ENCODE measurements at regions not wholly inside any gene's neighbourhood (a gene's known extent, or its start where the extent isn't known, plus 50 kb on each side); places are given as distances from the start of the nearest gene placed in this dataset.
A peak's percentile ranks its signal among the peaks of the same experiment; 100 is the strongest.

DNA sequence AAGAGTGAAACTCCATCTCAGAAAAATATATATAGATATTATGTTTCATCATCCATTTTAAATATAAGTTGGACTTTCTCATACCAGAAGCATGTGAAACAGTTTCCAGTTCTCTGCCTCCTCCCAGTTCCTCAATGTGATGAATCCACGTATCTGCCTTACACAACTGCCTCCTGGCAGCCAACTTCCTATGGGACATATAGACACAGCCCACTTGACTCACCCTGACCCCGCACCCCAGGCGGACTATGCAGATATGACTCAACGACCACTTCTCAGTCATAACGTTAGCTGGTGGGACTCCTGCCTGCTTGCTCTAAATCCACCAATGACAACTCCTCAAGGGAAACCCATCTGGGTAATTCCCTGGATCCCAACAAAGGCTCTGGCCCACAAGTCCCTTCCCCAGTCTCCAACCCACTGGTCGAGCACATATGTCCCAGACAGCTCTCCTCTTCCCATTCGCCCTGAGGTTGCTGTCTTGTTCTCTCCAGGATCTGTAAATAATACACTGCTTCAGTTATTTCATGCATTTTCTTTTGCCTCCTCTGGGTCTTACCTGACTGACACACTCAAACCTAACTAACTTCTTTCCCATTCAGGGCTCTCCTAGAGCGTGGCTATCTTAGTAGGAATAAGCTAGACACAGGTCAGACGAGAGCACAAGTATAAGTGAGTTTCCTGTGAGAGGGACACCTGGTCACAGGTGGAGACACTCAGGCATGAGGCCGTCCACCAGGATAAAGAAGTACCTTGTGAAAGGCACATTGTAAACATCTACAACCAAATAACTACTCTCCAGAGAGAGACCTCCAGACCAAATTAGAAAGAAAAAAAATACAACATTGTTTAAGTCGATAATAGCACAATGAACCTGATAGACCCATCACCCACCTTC, 548.5 kb downstream of the CD83 start:
- no peaks in the 10 kb centered on the region for H3K9me3 ChIP-seq
- TF ChIP-seq POLR2AphosphoS5 (IDR thresholded peaks at IDR 0.05) (peak in 1 of 4 donors; percentile 18), EP300 (IDR thresholded peaks at IDR 0.05) (no peak)
- H3K27ac ChIP-seq = no peak overlapping the region
- intact Hi-C loops (cut with DNase I) = no loop called here
- no peak overlapping the region for H3K4me3 ChIP-seq
- no peaks in the 10 kb centered on the region for H3K36me3 ChIP-seq
- H3K27me3 ChIP-seq = no peaks in the 10 kb centered on the region
- peaks cover 0 to 4% (median under 1%) of the 10 kb centered on the region in 4 donors for H3K4me1 ChIP-seq
- DNase-seq = no peak
- WGBS, 2 donors = 80 to 88% methylated on average over 11 of the region's 11 CpGs

- no peaks in the 10 kb centered on the region for H3K9me3 ChIP-seq
- no peak for TF ChIP-seq POLR2AphosphoS5 (IDR thresholded peaks at IDR 0.05)
- TF ChIP-seq, protein P1, sequence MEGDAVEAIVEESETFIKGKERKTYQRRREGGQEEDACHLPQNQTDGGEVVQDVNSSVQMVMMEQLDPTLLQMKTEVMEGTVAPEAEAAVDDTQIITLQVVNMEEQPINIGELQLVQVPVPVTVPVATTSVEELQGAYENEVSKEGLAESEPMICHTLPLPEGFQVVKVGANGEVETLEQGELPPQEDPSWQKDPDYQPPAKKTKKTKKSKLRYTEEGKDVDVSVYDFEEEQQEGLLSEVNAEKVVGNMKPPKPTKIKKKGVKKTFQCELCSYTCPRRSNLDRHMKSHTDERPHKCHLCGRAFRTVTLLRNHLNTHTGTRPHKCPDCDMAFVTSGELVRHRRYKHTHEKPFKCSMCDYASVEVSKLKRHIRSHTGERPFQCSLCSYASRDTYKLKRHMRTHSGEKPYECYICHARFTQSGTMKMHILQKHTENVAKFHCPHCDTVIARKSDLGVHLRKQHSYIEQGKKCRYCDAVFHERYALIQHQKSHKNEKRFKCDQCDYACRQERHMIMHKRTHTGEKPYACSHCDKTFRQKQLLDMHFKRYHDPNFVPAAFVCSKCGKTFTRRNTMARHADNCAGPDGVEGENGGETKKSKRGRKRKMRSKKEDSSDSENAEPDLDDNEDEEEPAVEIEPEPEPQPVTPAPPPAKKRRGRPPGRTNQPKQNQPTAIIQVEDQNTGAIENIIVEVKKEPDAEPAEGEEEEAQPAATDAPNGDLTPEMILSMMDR (IDR thresholded peaks at IDR 0.05) = no peak
- TF ChIP-seq EP300 (IDR thresholded peaks at IDR 0.05) = no peak
- TF ChIP-seq POLR2A (IDR thresholded peaks at IDR 0.05) = no peak
- no peaks in the 10 kb centered on the region for H3K36me3 ChIP-seq
- no peak overlapping the region for H3K27ac ChIP-seq
- no peak for DNase-seq
- no peaks in the 10 kb centered on the region for H3K27me3 ChIP-seq
- H3K4me1 ChIP-seq = peaks cover 0 to 5% (median 0%) of the 10 kb centered on the region in 4 donors
- intact Hi-C loops (cut with DNase I) = no loop called here
- WGBS, 2 donors = 91 to 95% methylated on average over 7 of the region's 7 CpGs
- no peak overlapping the region for H3K4me3 ChIP-seq
Measured at GRCh38 chr6:14670806-14671205, 553.2 kb downstream of the CD83 start.

GRCh38 chr6:14671261-14671681, 553.7 kb downstream of the CD83 start:
- 11 to 42% methylated on average over 1 of the region's 1 CpG for WGBS, 2 donors
- Histone ChIP-seq H3K9me3 (no peaks in the 10 kb centered on the region), H3K4me1 (peaks cover 0 to 5% (median 0%) of the 10 kb centered on the region in 4 donors), H3K36me3 (no peaks in the 10 kb centered on the region), H3K27me3 (no peaks in the 10 kb centered on the region), H3K27ac (no peak overlapping the region), H3K4me3 (no peak overlapping the region)
- intact Hi-C loops (cut with DNase I) = no loop called here
- peak; percentile 70 for DNase-seq
- TF ChIP-seq, protein P1 (IDR thresholded peaks at IDR 0.05) = no peak
- TF ChIP-seq POLR2AphosphoS5 (IDR thresholded peaks at IDR 0.05) = no peak
- TF ChIP-seq EP300 (IDR thresholded peaks at IDR 0.05) = no peak
- no peak for TF ChIP-seq POLR2A (IDR thresholded peaks at IDR 0.05)

DNA sequence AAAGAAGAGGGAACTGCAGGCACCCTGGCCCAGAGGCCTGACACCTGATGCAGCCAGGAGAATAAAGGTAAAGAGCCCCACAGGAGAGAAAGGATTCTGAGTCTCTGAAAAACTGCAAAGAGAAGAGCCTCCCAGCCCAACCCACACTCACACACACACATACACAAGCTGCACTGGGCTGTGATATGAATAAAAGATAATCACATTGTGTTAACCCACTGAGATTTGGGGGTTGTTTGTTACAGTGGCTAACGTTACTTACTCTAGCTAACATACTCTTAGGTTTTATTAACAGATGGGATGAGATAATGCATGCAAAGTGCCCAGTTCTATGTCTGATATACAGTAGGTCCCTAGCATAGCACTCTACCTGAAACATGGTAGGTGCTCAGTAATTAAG, 554.4 kb downstream of the CD83 start:
- no peaks in the 10 kb centered on the region for H3K27me3 ChIP-seq
- intact Hi-C loops (cut with DNase I) = no loop called here
- no peaks in the 10 kb centered on the region for H3K9me3 ChIP-seq
- WGBS, 2 donors = 98 to 100% methylated on average over 1 of the region's 1 CpG
- no peak for DNase-seq
- H3K4me3 ChIP-seq = no peak overlapping the region
- TF ChIP-seq EP300 (IDR thresholded peaks at IDR 0.05) (no peak), POLR2AphosphoS5 (IDR thresholded peaks at IDR 0.05) (no peak), POLR2A (IDR thresholded peaks at IDR 0.05) (no peak)
- TF ChIP-seq, protein P1 (IDR thresholded peaks at IDR 0.05) = no peak
- peaks cover 0 to 5% (median 0%) of the 10 kb centered on the region in 4 donors for H3K4me1 ChIP-seq
- H3K36me3 ChIP-seq = no peaks in the 10 kb centered on the region
- no peak overlapping the region for H3K27ac ChIP-seq

- no peak overlapping the region for H3K27ac ChIP-seq
- TF ChIP-seq POLR2AphosphoS5 (IDR thresholded peaks at IDR 0.05) = no peak
- H3K9me3 ChIP-seq = no peaks in the 10 kb centered on the region
- no peaks in the 10 kb centered on the region for H3K36me3 ChIP-seq
- DNase-seq = no peak
- no peak overlapping the region for H3K4me3 ChIP-seq
- 57 to 82% methylated on average over 2 of the region's 2 CpGs for WGBS, 2 donors
- intact Hi-C loops (cut with DNase I) = no loop called here
- H3K27me3 ChIP-seq = no peaks in the 10 kb centered on the region
- H3K4me1 ChIP-seq = peaks cover 0 to 5% (median 0%) of the 10 kb centered on the region in 4 donors
Measured at GRCh38 chr6:14673201-14673600, 555.6 kb downstream of the CD83 start.

All from sigmoid colon (tissue), 6 donors.